Suprapubic skin (tissue), 4 donors: ENCODE measurements at regions not wholly inside any gene's neighbourhood (a gene's known extent, or its start where the extent isn't known, plus 50 kb on each side); places are given as distances from the start of the nearest gene placed in this dataset.

Source experiments
- CTCF ChIP-seq, 2 donors: fragments of 200-600 bp in 1 of 2; fragments of 450-650 bp in 1 of 2; sonication (generic) in 1 of 2; IDR thresholded peaks; one replicate each; pipeline ENCODE4 v1.5.1; 2016 to 2019; ENCODE audit warnings: antibody characterized with exemption in 2 of 2, mild to moderate bottlenecking in 1 of 2, moderate library complexity in 1 of 2
- EP300 ChIP-seq: sonication (generic); formaldehyde crosslinking; IDR thresholded peaks from one replicate; pipeline ENCODE4 v1.6.1; 2017; ENCODE audit warnings: antibody characterized with exemption
- POLR2A ChIP-seq, 2 donors: fragments of 450-650 bp; IDR thresholded peaks; one replicate each; pipeline ENCODE4 v1.6.1; 2017; ENCODE audit warnings: antibody characterized with exemption in 2 of 2, mild to moderate bottlenecking in 2 of 2, moderate library complexity in 2 of 2
- POLR2AphosphoS5 ChIP-seq, 3 donors: sonication (generic); formaldehyde crosslinking; IDR thresholded peaks; one replicate each; pipeline ENCODE4 v1.6.1; 2017; ENCODE audit warnings: antibody characterized with exemption in 3 of 3

DNA sequence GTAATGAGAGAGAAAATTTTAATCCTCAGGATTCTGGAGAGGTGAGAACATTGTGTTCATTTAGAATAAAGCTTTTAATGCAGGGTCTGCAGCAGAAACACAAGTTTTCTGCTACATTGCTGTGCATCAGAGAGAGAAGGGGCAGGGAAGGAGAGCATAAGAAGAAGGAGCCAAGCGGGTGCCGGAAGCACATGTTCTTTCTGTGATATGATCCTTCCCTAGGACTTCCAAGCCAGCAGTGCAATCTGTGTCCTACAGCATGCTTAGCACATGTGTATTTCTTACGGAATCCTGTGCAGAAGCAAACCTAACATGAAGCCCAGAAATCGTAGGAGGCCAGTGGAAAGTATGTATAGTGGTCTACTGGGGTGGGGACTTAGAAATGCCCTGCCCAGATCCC, 458.3 kb upstream of the BRINP1 start:
- no peak for TF ChIP-seq EP300
- no peak for TF ChIP-seq POLR2AphosphoS5 (IDR thresholded peaks at IDR 0.05)
- TF ChIP-seq CTCF (IDR thresholded peaks at IDR 0.05) = no peak
- TF ChIP-seq POLR2A (IDR thresholded peaks at IDR 0.05) = no peak
